ENCODE measurements at regions not wholly inside any gene's neighbourhood (a gene's known extent, or its start where the extent isn't known, plus 50 kb on each side); places are given as distances from the start of the nearest gene placed in this dataset.

DNA sequence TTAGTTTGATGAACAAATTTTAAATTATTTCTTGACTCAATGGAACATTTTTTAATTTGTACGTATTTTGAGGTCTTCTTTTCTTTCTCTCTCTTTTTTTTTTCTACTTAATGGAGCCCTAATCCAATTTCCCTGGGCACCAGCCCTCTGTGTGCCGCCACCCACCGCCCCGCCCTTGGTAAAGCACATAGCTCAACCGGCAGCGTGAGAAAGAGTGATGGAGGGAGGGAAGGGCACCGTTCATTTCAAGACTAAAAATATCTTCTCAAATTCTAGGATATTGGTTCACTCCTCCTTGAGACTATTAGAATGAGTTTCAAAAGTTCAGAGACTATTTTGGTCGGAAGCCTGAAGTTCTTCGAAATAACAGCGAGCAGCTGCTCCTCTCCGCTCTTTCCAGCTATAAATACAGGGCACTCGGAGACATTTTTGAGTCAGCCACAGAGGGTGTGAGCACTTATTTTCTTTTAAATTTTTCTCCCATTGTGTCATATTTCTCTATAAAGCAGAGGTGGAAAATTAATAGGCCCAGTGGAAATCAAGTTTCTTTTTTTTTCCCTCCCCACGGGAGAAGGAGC lies 731.7 kb upstream of the ID2 start:
- TF ChIP-seq, protein P1, sequence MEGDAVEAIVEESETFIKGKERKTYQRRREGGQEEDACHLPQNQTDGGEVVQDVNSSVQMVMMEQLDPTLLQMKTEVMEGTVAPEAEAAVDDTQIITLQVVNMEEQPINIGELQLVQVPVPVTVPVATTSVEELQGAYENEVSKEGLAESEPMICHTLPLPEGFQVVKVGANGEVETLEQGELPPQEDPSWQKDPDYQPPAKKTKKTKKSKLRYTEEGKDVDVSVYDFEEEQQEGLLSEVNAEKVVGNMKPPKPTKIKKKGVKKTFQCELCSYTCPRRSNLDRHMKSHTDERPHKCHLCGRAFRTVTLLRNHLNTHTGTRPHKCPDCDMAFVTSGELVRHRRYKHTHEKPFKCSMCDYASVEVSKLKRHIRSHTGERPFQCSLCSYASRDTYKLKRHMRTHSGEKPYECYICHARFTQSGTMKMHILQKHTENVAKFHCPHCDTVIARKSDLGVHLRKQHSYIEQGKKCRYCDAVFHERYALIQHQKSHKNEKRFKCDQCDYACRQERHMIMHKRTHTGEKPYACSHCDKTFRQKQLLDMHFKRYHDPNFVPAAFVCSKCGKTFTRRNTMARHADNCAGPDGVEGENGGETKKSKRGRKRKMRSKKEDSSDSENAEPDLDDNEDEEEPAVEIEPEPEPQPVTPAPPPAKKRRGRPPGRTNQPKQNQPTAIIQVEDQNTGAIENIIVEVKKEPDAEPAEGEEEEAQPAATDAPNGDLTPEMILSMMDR (conservative IDR thresholded peaks at IDR 0.05; ENCODE audit: low read depth, low read length): no peak
- no peak for TF ChIP-seq EZH2 (IDR thresholded peaks at IDR 0.05; ENCODE audit: borderline replicate concordance, low read depth, low read length, poor library complexity, severe bottlenecking)
